Frontal cortex (tissue), 3 donors: ENCODE measurements at regions not wholly inside any gene's neighbourhood (a gene's known extent, or its start where the extent isn't known, plus 50 kb on each side); places are given as distances from the start of the nearest gene placed in this dataset.

Experiments used
- DNase-seq, 2 donors: peaks; one replicate each; pipeline ENCODE4 v3.0.0; 2012; ENCODE audit warnings: low spot score in 2 of 2
- FAIRE-seq: peaks from 2 replicates; lab custom pipeline; 2012; peaks lifted over from hg19 to GRCh38; lab: Jason Lieb, UNC
- donor health status: control.
- donor health status: control.
- donor health status: control.

DNA sequence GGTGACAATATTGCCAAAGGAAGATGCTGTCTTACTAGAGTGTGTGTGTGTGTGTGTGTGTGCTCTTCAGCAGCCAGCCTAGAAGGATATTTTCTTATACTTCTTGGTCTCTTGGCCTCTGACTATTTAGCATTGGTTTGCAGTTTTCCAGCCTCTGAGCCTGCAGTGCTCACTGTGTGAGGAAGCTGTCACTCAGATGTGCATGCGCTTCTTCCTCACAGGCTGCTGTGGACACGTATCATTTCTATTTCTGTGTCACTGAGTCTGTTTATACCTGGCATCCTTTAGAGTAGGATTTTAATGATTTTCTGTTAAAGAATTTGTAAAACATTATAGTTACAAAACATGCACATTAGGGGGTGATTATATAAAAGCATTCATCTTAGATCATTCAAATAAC lies 83.3 kb downstream of the ALDH8A1 start:
- DNase-seq = no peak
- FAIRE-seq = no peak

DNA sequence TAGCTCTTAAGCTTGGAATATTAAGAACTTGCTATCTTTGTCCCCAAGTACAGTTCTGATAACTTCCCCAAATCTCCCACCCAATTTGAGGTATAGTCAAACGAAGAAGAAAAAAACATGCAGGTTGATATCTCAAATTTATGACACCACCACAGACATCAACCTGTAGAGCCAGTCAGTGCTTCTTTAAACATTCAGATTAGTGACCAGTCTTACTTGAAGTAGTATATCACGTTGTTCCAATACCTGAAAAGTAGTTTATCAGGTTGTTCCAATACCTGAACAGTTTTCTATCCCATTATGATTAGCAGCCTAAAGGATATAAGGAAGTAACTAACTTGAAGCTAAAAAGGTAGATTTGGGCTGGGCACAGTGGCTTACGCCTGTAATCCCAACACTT lies 85.3 kb downstream of the ALDH8A1 start:
- FAIRE-seq (no peak), DNase-seq (no peak)

DNA sequence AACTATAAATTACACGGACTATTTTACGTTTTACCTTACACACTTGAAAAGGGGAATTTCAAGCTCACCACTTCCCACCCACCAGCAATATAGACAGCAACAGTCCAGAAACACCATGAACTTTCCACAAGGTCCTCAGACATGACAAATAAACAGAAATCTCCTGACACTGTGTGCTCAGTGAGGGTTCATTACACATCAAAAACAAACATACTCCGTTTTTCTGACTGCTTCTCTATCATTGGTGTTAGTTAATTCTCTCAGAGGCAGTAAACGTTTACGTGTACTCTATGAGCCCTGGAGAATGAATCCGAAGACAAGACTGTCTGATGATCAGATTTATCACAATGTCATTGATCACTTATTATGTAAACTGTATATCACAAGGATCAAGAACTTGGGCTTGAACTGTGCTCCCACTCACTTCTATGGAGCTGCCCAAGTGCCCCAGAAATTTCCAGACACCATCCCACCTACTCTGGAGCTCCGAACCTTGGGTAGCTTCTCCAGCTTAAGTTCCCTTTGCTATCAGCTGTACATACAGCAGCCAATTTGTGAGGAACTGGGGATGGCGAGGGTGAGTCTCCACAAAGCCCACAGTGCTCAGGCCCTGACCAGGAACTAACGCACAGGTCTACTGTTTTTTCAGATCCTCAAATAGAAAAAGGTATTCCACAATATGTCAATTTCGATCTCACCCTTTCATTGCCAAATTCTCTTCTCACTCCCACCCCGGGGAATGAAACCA lies 86.0 kb downstream of the ALDH8A1 start:
- FAIRE-seq (no peak), DNase-seq (no peak)

DNA sequence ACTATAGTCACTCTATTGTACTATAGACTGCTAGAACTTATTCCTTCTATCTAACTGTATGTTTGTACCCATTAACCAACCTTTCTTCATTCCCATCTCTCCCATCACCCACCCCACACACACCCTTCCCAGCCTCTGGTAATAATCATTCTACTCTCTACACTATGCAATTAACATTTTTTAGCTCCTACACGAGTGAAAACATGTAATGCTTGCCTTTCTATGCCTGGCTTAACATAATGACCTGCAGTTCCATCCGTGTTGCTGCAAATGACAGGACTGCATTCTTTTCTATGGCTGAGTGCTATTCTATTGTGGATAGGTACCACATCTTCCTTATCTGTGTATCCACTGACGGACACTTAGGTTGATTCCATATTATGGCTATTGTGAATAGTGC lies 95.5 kb downstream of the ALDH8A1 start:
- FAIRE-seq (no peak), DNase-seq (no peak)

DNA sequence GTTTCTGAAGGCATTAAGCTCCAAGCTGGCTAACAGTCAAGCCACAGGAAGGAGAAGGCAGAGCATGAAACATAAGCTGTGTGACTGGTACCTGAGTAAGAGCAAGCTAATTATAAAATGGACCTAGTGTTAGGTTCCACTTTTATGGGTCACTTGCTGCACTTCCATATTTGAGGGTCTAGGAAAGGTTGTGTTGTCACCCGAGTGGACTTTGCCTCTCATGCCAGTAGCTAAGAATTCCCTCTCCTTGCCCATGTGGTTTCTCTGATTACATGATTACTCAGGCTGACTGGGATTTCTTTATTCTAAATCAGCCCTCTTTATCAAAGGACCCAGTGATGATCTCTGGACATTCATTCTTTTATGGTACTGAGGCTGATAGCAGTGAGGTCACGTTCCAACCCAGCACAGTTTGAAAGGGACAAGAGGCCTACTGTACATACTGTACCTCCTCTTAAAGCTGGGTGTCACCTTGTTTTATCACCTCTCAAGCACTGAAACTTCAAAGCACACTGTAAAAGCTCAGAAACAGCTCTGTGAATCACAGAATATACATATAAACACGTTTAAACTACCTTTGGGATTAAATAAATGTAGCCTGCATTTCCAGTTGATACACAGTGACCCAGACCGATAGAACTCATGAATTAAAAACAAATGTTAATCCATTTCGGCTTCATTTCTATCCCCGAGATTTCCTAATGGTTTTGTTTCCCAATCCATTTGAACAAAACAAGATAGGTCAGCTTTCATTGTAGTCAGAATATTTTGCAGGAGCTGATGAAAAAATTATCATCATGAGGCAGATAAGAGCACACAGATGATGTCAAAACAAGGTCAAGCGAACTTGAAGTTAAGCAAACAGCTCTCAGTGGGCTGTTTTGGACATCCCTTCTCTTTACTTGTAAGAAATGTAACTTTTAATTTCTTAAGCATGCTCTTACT lies 96.5 kb downstream of the ALDH8A1 start:
- FAIRE-seq (no peak), DNase-seq (no peak)

DNA sequence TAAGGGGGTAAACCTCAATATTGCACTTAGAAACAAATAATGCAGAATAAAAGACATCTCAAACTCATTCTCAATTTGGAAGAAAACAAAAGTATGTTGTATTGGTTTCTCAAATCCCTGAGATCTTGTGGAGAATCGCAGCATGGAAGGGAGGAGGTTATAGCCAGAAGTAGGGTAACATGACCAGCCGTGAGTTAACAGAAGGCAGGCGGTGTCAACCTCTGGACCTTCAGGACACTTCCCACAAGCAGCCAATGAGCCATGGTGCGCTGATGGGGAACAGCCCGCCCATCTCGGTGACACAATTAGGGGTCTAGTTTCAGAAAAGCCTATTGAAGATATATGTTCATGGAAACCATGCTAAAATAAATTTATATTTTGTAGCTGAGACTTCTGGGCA lies 98.4 kb downstream of the ALDH8A1 start:
- DNase-seq = no peak
- no peak for FAIRE-seq

DNA sequence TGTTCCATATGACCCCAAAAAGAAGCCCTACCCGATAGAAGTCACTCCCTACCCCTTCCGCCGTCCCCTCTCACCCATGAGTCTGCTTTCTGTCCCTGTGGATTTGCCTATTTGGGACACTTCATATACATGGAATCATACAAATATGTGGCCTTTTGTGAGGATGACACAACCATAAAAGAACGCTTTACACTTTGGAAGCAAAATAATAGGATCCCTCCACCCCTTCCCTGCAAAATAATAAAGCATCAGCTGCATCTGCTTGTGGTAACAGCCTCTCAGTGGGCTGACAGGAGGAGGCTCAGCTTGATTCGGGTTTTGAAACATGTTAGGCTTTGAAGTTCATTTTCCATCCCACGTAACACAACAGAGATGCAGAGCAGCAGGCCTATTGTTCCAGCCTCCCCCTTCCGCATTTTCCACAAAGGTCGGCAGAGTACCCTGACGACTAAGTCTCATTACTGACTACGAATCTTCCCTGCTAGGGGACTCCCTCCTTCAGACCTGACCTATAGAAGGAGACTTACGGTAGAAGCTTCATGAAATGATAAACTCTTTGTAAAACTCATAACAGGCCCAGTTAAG lies 99.1 kb downstream of the ALDH8A1 start:
- FAIRE-seq = no peak
- no peak for DNase-seq

DNA sequence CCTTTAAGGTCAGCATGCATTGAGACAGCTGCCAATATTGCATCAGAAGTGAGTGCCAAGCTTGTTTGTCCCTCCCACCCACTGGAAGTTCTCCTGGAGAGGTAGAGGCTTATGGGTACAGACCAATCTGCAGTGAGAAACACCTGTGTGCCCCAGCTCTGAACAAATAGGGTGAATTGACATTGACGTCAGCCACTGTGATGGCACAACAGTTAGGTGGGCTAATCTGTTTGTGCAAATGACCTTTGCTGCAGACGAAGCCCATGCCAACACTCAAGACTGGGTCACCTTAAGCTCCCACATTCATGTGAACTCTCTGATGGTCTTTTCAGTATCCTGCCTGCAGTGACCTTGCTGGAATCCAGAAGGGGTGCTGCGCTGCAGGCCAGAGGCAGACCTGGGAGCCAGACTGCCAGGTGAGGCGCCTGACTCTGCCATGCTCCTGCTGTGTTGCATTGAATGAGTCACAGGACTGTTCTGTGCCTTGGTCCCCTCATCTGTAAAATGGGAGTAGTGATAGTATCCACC lies 99.9 kb downstream of the ALDH8A1 start:
- FAIRE-seq (no peak), DNase-seq (no peak)

DNA sequence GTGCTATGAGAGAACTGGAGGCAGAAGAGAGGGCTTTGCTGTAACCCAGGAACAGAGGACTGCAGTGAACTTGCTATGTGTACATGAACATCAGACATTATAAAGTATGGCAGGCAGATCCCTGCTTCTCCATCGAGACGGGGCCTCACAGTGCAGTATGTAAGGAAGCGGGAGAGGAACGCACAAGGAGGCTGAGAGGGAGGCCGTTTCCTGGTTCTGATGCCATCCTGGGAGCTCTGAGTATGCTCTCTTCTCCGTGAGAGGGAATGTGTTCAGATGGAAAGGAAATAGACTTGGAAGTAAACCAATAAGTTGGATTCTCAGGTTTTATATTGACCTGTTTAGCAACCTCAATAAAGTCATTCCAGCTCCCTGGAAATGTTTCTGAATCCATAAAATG lies 101.8 kb downstream of the ALDH8A1 start:
- DNase-seq = no peak
- no peak for FAIRE-seq

DNA sequence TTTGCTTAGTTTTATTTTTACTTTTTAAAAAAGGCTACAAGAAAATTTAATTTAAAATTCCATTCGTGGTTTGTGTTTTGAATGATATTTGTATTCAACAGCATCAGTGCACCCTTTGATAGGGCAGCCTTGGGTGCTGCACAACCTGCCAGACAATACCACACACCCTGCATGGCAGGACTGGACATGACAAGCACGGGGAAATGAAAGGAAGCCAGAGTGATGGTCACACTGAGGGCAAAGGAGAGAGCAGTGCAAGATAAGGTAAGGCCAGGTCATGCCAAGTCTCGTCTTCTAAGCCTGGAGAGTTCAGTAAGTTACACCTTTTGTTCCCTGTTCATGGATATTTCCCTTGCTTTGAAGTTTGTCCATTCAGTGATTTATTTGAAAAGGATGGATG lies 103.0 kb downstream of the ALDH8A1 start:
- no peak for DNase-seq
- FAIRE-seq = no peak

DNA sequence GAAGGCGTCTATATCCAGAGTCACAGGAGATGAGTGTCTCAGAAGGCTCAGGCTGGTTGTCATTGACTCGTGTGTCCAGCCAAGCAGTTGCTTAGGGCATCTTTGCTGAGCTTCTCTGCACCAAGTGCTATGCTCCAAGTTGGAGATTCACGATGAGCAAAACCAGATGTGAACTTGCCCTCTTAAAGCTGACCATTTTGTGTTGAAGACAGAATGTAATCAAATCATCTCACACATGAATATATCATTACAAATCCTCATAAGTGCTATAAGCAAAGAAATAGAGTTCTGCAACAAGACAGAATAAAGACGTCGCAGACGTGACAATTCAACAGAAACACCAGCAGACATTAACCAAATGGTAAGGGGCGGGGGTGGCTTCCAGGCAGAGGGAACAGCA lies 103.9 kb downstream of the ALDH8A1 start:
- FAIRE-seq (no peak), DNase-seq (no peak)

DNA sequence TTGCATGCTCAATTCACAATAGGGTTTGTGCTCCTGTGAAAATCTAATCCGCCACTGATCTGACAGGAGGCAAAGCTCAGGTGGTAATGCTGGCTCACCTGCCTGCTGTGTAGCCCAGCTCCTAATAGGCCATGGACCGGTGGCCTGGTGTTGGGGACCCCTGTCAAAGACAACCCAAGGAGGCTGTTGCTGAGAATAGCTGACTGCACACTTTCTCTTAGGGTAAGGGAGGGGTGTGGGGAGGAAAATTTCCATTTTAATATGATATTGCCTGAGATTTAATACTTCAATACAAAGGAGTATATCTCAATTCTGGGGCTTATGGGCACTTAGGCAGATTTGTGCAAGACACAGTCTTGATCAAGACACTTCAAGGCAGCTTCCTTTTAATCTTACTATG lies 105.8 kb downstream of the ALDH8A1 start:
- DNase-seq (no peak), FAIRE-seq (no peak)

DNA sequence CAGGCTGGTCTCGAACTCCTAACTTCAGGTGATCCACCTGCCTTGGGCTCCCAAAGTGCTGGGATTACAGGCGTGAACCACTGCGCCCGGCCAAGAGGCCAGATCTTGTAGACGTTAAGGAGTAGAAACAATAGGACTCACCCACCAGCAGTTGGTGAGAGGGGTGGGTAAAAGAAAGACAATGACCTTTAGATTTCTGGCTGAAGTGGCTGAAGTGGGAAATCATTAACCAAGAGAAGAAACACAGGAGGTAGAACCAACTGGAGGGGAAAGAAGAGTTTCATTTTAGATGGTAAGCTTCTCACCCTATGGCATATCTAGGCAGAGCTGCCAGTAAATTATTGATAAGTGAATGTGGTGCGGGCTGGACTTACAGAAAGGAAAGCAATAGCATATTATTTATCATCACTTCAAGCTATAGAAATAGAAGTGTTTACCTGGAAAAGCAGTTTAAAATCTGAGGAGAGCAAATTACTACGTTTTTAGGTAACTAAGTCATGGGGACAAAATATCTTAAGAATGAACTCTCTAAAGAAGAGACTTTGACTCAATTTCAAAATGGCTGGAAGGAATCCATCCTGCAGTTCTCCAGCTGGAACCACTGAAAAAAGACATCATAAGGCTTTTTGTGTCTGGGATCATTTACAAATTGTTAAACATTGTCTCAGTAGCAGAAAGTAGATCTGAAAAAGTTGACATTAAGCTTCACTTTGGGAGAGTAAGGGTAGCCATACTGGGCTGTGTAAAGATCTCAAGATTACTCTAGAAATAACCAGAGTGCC lies 109.6 kb downstream of the ALDH8A1 start:
- DNase-seq (no peak), FAIRE-seq (no peak)

DNA sequence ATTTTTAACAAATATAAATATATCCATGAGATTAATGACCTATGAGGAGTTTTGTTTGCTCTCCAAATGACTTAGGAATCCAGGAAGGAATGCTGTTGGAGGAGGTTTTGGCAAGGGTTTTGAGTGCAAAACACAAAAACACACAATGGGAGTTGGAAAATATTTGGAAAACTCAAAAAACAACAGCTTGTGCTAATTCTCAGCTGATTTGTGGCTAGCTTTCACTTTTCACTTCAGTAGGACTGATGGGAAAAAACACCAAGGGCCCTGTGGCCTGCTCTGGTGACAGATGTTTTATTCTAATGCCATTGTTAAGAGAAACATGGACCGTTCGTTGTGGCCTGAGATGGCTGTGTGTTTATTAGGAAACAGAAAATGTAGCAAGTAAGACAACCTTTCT lies 113.9 kb downstream of the ALDH8A1 start:
- FAIRE-seq (no peak), DNase-seq (no peak)

DNA sequence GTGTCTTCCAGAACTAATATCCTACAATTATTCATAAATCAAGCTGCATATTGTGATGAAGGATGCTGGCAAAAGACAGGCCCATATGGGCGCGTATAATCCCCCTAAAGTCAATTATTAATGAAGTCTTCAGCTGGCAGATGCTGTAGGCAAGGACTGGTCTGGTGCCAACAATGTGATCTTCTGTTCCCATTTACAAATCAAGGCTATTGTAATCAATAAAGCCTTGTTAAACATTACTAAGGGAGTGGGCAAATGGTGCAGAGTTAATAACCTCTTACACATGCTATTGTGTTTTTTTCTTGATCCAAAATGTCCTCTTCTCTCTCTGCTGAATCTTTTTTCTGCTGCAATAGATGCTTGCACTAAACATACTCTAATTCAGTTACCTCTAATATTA lies 119.0 kb downstream of the ALDH8A1 start:
- FAIRE-seq = no peak
- no peak for DNase-seq

DNA sequence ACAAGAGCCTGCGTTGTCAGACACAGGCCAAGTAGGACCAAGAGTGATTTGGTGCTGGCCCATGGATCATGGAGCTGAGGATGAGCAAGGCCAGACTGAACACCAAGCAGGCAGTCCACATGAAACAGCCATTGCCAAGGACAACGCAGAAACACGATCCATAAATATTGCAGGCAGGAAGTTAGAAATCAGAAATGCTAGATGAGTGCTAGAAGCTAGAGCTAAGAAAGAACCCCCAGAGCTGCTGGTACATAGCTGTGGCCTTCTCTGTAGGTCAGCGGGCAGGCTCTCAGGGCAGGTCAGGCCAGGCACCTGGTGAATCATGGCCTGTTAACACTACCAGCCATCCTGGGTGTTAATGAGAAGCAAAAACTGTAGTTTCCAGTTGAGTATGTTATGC lies 119.7 kb downstream of the ALDH8A1 start:
- no peak for FAIRE-seq
- no peak for DNase-seq

DNA sequence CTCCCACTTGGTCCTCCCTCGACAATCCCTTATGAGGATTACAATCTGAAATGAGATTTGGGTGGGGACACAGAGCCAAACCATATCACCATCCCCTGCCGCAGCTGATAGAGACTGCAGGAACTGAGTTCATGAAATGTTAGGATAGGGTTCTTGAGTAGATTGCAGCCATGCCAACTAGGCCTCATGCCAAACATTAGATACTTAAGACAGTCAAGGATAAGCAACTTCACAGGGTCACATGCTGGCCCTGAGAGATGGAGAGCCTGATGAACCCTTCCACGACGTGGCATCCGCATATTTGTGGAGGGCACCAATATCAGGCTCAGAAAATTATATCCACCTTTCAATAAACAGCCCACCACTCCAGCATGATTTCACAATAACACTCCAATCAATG lies 121.3 kb downstream of the ALDH8A1 start:
- DNase-seq = no peak
- no peak for FAIRE-seq

DNA sequence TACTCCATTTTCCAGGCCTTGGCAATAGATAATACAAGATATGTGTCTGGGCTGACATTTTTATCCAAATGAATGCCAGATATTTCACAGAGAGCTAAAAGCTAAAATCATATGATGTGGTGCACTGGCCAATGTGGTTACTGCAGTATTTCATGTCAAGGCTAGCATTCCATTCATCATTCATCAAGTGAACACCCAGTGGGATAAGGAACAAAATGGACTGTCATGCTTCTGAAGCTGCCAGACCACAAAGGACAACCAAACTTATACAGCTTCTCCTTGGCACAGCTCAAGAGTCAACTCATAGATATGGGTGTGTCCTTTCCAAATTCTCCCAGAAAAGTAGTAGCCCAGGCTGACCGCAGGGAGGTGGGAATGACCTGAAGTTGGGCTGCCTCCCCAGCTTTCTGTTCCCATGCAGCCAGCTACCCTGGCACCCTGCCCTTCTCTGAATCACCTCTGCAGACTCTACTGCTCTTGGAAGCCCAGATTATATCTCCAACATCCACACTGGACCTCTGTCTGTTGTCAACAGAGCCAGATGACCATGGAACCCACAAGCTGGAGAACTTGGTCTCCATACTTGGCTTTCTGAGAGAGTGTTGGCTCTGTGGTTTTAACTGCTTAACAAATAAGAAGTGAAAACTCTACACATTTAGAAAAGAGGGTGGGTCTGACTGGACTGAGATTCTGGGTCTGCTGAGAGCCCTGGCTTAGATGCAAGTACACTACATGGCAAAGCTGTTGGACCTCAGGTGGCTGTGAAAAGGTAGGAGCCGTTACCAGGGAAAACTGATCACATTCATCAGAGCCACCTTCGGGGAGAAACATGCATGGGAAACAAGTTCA lies 122.8 kb downstream of the ALDH8A1 start:
- no peak for FAIRE-seq
- DNase-seq = no peak

DNA sequence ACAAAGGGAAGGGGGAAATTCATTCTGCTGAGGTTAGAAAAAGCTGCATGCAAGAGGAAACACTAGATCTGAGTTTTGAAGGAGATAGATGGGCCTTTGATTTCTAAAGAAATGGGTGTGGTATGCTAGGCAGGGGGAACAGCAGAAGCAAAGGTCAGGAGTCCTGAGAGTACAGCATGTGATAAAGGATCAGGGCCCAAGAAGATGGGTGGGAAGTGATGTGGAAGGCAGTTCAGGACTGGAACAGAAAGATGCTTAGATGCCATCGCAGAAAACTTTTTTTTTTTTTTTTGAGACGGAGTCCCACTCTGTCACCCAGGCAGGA lies 126.2 kb downstream of the ALDH8A1 start:
- DNase-seq (no peak), FAIRE-seq (no peak)
